GM10266 (cell line): ENCODE measurements at regions not wholly inside any gene's neighbourhood (a gene's known extent, or its start where the extent isn't known, plus 50 kb on each side); places are given as distances from the start of the nearest gene placed in this dataset.
"Not testable (repeated sequence)": the region's sequence is repeated elsewhere in the genome, so short reads cannot be mapped to it uniquely, and the experiment has no call there.

ENCODE experiments used
- DNase-seq: peaks from one replicate; pipeline ENCODE4 v3.0.0; 2012; ENCODE audit errors: extremely low spot score
- TF ChIP-seq, protein P1 (sequence below): IDR thresholded peaks from 2 replicates; pipeline ENCODE4 v1.5.1; 2012; ENCODE audit warnings: mild to moderate bottlenecking, low read depth; ENCODE audit not compliant: control insufficient read depth, insufficient read depth; ENCODE audit errors: missing control alignments

DNA sequence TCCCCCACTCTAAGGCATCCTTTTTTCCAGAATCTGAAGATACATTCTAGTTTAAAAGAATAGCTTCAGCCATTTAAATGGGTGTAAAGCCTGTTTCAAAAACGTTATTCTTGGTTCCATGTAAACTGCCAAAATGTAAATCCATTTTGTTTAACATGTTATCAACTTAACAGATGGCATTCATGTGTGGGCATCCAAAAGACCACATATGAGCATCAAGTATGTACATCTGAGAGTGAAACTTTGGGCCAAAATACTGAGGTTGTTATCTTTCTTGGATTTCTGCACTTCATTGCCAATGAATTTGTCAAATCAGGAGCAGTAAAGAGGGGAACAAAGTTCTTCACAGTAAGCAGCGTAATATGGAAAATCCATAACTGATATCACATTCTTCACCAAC is 395.4 kb downstream of the ZNF804A start:
- no peak for DNase-seq
- TF ChIP-seq, protein P1, sequence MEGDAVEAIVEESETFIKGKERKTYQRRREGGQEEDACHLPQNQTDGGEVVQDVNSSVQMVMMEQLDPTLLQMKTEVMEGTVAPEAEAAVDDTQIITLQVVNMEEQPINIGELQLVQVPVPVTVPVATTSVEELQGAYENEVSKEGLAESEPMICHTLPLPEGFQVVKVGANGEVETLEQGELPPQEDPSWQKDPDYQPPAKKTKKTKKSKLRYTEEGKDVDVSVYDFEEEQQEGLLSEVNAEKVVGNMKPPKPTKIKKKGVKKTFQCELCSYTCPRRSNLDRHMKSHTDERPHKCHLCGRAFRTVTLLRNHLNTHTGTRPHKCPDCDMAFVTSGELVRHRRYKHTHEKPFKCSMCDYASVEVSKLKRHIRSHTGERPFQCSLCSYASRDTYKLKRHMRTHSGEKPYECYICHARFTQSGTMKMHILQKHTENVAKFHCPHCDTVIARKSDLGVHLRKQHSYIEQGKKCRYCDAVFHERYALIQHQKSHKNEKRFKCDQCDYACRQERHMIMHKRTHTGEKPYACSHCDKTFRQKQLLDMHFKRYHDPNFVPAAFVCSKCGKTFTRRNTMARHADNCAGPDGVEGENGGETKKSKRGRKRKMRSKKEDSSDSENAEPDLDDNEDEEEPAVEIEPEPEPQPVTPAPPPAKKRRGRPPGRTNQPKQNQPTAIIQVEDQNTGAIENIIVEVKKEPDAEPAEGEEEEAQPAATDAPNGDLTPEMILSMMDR = no peak

DNA sequence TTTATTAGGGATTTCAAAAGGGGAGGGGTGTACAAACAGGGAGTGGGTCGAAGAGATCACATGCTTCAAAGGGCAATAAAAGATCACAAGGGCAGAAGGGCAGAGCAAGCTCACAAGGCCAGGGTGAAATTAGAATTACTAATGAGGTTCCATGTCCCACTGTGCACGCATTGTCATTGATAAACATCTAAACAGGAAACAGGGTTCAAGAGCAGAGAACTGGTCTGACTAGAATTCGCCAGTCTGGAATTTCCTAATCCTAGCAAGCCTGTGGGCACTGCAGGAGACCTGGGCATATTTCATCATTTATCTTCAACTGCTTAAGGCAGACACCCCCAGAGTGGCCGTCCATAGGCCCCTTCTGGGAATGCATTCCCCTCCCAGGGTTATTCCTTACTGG is 408.2 kb downstream of the ZNF804A start:
- no peak for DNase-seq
- TF ChIP-seq, protein P1 = no peak

DNA sequence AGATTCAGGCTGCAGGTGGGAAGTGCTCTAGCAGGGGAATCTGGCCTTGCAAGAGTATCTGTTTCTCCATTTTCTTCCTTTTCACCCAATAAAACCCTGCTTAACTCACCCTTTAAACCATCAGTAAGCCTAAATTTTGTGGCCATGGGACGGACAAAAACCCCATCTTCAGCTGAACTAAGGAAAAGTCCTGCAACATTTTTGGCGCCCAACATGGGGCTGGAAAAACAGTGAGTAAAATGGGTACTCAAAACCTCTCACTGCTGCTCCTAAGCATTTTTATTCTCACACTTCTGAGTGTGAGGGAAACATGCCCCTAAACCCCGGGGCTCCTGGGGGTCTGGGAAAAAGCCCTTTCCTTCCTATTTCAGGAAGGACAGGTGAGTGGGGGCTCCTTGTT is 414.3 kb downstream of the ZNF804A start:
- no peak for DNase-seq
- TF ChIP-seq, protein P1 = no peak

DNA sequence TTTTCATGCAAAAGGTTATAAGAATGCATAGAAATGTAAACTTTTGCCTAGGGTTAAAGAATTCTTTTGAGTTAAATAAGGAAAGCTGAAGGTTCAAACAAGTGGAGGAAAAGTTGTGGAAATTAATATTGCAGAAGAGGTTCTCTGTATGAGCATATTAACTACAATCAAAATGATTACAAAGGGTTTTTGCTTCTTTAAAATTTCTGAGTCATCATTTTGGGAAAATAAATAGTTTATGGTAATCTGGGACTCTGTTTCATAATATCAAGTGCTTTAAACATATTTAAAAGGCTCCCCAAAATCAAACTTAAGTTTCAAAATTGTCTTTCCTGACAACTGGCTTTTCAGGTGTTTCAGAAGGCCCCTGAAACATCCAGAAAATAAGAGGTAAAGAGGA is 415.7 kb downstream of the ZNF804A start:
- TF ChIP-seq, protein P1 = no peak
- DNase-seq = no peak

DNA sequence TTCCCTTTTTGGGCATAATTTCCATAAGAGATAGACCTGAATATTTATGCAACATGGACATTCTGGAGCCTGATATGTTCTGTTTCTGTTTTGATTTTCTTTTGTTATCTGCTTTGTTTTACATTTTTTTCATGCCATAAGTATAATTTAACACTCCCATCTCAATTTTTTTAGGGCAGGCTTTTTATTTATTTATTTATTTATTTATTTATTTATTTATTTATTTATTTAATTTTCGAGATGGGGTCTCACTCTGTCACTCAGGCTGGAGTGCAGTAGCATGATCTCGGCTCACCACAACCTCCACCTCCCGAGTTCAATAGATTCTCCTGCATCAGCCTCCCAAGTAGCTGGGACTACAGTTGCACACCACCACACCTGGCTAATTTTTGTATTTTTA is 427.6 kb downstream of the ZNF804A start:
- DNase-seq = not testable (repeated sequence)

DNA sequence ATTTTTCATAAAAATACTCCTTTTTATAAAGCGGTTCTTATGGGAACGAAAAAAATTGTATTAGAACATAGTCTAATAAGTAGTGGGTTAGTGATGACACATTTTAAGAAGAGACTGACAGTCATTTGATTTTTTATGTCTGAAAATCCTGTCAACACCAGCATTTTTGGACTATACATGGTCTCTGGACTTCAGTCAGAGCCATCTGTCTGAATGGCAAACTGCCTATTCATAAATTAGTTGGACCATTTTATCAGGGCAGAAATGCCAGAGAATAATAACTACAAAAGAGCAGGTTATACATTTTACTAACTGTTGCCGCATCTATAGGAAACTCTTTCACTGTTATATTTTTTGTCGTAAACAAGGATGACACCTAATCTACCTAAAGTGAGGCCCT is 437.6 kb downstream of the ZNF804A start:
- TF ChIP-seq, protein P1 = no peak
- DNase-seq = no peak

DNA sequence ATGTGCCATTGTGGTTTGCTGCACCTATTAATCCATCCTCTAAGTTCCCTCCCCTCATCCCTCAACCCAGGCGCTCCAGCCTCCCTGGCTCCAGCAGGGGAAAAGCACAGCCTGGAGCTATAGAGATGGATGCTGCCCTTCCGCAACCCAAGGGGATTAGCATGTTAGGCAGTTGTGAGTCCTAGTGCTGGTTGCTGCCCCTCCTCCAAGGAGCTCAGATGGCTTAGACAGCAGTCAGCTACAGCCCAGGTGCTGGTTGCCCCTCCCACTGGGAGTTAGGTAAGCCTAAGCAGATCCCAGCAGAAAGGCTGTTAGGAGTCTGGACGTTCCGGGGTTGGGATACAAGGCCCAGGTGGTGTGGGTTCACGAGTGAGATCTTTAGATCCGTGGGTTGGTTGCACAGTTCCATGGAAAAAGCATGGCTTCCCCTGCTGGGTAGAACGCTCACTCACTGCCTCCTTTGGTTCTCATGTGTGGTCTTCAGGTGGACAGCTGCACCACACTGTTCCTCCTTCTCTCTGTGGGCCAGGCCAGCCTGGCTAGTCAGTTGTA is 446.1 kb downstream of the ZNF804A start:
- TF ChIP-seq, protein P1 = no peak
- no peak for DNase-seq

DNA sequence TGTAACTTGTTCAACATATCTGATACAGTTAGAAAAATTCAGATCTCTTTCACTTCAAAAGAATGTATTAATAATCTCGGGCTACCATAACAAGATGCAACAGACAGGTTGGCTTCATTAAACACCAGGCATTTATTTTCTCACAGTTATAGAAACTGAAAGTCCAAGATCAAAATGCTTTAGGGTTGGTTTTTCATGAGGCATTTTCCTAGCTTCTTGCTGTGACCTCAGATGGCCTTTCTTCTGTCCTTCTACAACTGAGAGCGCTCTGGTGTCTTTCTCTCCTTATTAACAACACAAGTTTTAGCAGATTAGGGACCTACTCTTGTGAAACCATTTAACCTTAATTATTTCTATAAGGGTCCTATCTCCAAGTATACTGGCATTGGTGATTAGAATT is 452.5 kb downstream of the ZNF804A start:
- no peak for DNase-seq
- TF ChIP-seq, protein P1 = no peak
